GM21515 (cell line): ENCODE measurements at regions not wholly inside any gene's neighbourhood (a gene's known extent, or its start where the extent isn't known, plus 50 kb on each side); places are given as distances from the start of the nearest gene placed in this dataset.
A peak's percentile ranks its signal among the peaks of the same experiment; 100 is the strongest.
"Not testable (repeated sequence)": the region's sequence is repeated elsewhere in the genome, so short reads cannot be mapped to it uniquely, and the experiment has no call there.

Experiments used
- ATAC-seq: cut with Tn5 transposase; IDR thresholded peaks from one replicate; pipeline ENCODE4 v1.9.1; 2021; ENCODE audit not compliant: unreplicated experiment

- no peak for ATAC-seq
Observed at GRCh38 chr7:32765185-32765584, 126.4 kb downstream of the KBTBD2 start.

- ATAC-seq = no peak
Observed at GRCh38 chr7:32762925-32763293, 128.7 kb downstream of the KBTBD2 start.

GRCh38 chr7:32762206-32762924, 129.2 kb downstream of the KBTBD2 start:
- not testable (repeated sequence) for ATAC-seq

GRCh38 chr7:32761451-32762205, 129.9 kb downstream of the KBTBD2 start:
- no peak for ATAC-seq

- ATAC-seq = not testable (repeated sequence)
Observed at GRCh38 chr7:32760755-32761154, 130.8 kb downstream of the KBTBD2 start.

GRCh38 chr7:32759859-32760258, 131.7 kb downstream of the KBTBD2 start:
- ATAC-seq = not testable (repeated sequence)

GRCh38 chr7:32753872-32754271, 137.7 kb downstream of the KBTBD2 start:
- ATAC-seq = not testable (repeated sequence)

GRCh38 chr7:32748337-32748736, 143.2 kb downstream of the KBTBD2 start:
- ATAC-seq = not testable (repeated sequence)

GRCh38 chr7:32747443-32748148, 144.0 kb downstream of the KBTBD2 start:
- not testable (repeated sequence) for ATAC-seq

GRCh38 chr7:32741853-32742476, 149.6 kb downstream of the KBTBD2 start:
- not testable (repeated sequence) for ATAC-seq

- ATAC-seq = not testable (repeated sequence)
Observed at GRCh38 chr7:32739749-32740148, 151.8 kb downstream of the KBTBD2 start.

- ATAC-seq = not testable (repeated sequence)
Observed at GRCh38 chr7:32738390-32738789, 153.2 kb downstream of the KBTBD2 start.

- ATAC-seq = not testable (repeated sequence)
Observed at GRCh38 chr7:32732767-32733166, 158.8 kb downstream of the KBTBD2 start.

- ATAC-seq = not testable (repeated sequence)
Observed at GRCh38 chr7:32729335-32729675, 162.3 kb downstream of the KBTBD2 start.

GRCh38 chr7:32728412-32729334, 162.9 kb downstream of the KBTBD2 start:
- ATAC-seq = peak; percentile 77

GRCh38 chr7:32727483-32728411, 163.8 kb downstream of the KBTBD2 start:
- ATAC-seq = peak; percentile 65

- not testable (repeated sequence) for ATAC-seq
Observed at GRCh38 chr7:32722837-32723236, 168.7 kb downstream of the KBTBD2 start.

GRCh38 chr7:32694182-32694581, 197.4 kb downstream of the KBTBD2 start:
- ATAC-seq = no peak
